ENCODE measurements at regions not wholly inside any gene's neighbourhood (a gene's known extent, or its start where the extent isn't known, plus 50 kb on each side); places are given as distances from the start of the nearest gene placed in this dataset.

GRCh38 chr6:71822625-71823024 is 63.7 kb upstream of the RIMS1 start:
- TF ChIP-seq MYC (IDR thresholded peaks at IDR 0.05; ENCODE audit: low read depth, low read length) (no peak), POLR2A (IDR thresholded peaks at IDR 0.05; ENCODE audit: extremely low read depth, insufficient read length) (no peak), CTCF (IDR thresholded peaks at IDR 0.05; ENCODE audit: low read depth, low read length) (no peak)
